ENCODE measurements at regions not wholly inside any gene's neighbourhood (a gene's known extent, or its start where the extent isn't known, plus 50 kb on each side); places are given as distances from the start of the nearest gene placed in this dataset.

GRCh38 chr10:8398771-8399170, 344.3 kb downstream of the GATA3 start:
- intact Hi-C loops (cut with DNase I, micrococcal nuclease): no loop called here

GRCh38 chr10:8400151-8400550, 345.7 kb downstream of the GATA3 start:
- no peak for TF ChIP-seq CTCF (IDR thresholded peaks at IDR 0.05)
- H3K4me1 ChIP-seq (ENCODE audit: low read depth): no peaks in the 10 kb centered on the region
- DNase-seq: no peak
- intact Hi-C loops (cut with DNase I, micrococcal nuclease): no loop called here
- no peak overlapping the region for H3K4me3 ChIP-seq
- no peaks in the 10 kb centered on the region for H3K36me3 ChIP-seq (ENCODE audit: low read depth)
- no peaks in the 10 kb centered on the region for H3K9me3 ChIP-seq
- no peak for ATAC-seq

More at GRCh38 chr10:8398771-8399170, 344.3 kb downstream of the GATA3 start:
- Histone ChIP-seq H3K9me3 (no peaks in the 10 kb centered on the region), H3K36me3 (ENCODE audit: low read depth) (no peaks in the 10 kb centered on the region), H3K4me3 (no peak overlapping the region), H3K4me1 (ENCODE audit: low read depth) (no peaks in the 10 kb centered on the region)
- TF ChIP-seq CTCF (IDR thresholded peaks at IDR 0.05): no peak
- DNase-seq (no peak), ATAC-seq (no peak)

GRCh38 chr10:8400892-8401291, 346.4 kb downstream of the GATA3 start:
- Histone ChIP-seq H3K4me3 (no peak overlapping the region), H3K4me1 (ENCODE audit: low read depth) (no peaks in the 10 kb centered on the region), H3K36me3 (ENCODE audit: low read depth) (no peaks in the 10 kb centered on the region), H3K9me3 (no peaks in the 10 kb centered on the region)
- no peak for TF ChIP-seq CTCF (IDR thresholded peaks at IDR 0.05)
- no peak for ATAC-seq
- DNase-seq: no peak
- intact Hi-C loops (cut with DNase I, micrococcal nuclease): no loop called here

GRCh38 chr10:8401531-8401930, 347.0 kb downstream of the GATA3 start:
- ATAC-seq (no peak), DNase-seq (no peak)
- H3K4me1 ChIP-seq (ENCODE audit: low read depth): no peaks in the 10 kb centered on the region
- H3K4me3 ChIP-seq: no peak overlapping the region
- intact Hi-C loops (cut with DNase I, micrococcal nuclease): no loop called here
- H3K36me3 ChIP-seq (ENCODE audit: low read depth): no peaks in the 10 kb centered on the region
- no peaks in the 10 kb centered on the region for H3K9me3 ChIP-seq
- no peak for TF ChIP-seq CTCF (IDR thresholded peaks at IDR 0.05)

- intact Hi-C loops (cut with DNase I, micrococcal nuclease): no loop called here
- Histone ChIP-seq H3K4me1 (ENCODE audit: low read depth) (no peaks in the 10 kb centered on the region), H3K36me3 (ENCODE audit: low read depth) (no peaks in the 10 kb centered on the region), H3K4me3 (no peak overlapping the region), H3K9me3 (no peaks in the 10 kb centered on the region)
- no peak for DNase-seq
- TF ChIP-seq CTCF (IDR thresholded peaks at IDR 0.05): no peak
- ATAC-seq: peak; percentile 60
Observed at GRCh38 chr10:8402576-8402975, 348.1 kb downstream of the GATA3 start.

GRCh38 chr10:8403711-8404371, 349.4 kb downstream of the GATA3 start:
- intact Hi-C loops (cut with DNase I, micrococcal nuclease): no loop called here
- Histone ChIP-seq H3K4me3 (no peak overlapping the region), H3K4me1 (ENCODE audit: low read depth) (no peaks in the 10 kb centered on the region), H3K36me3 (ENCODE audit: low read depth) (no peaks in the 10 kb centered on the region), H3K9me3 (no peaks in the 10 kb centered on the region)
- no peak for ATAC-seq
- no peak for DNase-seq
- no peak for TF ChIP-seq CTCF (IDR thresholded peaks at IDR 0.05)

Data from mucosa of descending colon (tissue), 3 donors.